SK-N-SH treated with all-trans-retinoic acid at 6 μM for 48 hours (cell line): ENCODE measurements at regions not wholly inside any gene's neighbourhood (a gene's known extent, or its start where the extent isn't known, plus 50 kb on each side); places are given as distances from the start of the nearest gene placed in this dataset.

Experiments
- ATAC-seq: fragments of 200-7000 bp; cut with Tn5 transposase; 3 replicates; pipeline ENCODE4 v1.9.1; 2020; ENCODE audit warnings: mild to moderate bottlenecking, moderate library complexity
- ARNTL ChIP-seq: fragments of 450-650 bp; formaldehyde crosslinking; IDR thresholded peaks from 2 replicates; pipeline ENCODE4 v1.5.0; 2020; ENCODE audit warnings: low read depth, mild to moderate bottlenecking, moderate library complexity, borderline replicate concordance
- BACH2 ChIP-seq: fragments of 250-450 bp; sonication (Bioruptor Pico); IDR thresholded peaks from 2 replicates; pipeline ENCODE4 v1.9.0; 2021; ENCODE audit warnings: mild to moderate bottlenecking, borderline replicate concordance
- CSDC2 ChIP-seq: fragments of 250-450 bp; sonication (Bioruptor Pico); IDR thresholded peaks from 2 replicates; pipeline ENCODE4 v1.5.0; 2020; ENCODE audit warnings: mild to moderate bottlenecking, moderate library complexity
- ESRRG ChIP-seq: fragments of 250-450 bp; sonication (Bioruptor Pico); IDR thresholded peaks from 2 replicates; pipeline ENCODE4 v1.6.1; 2021; ENCODE audit warnings: mild to moderate bottlenecking
- GLIS3 ChIP-seq: fragments of 250-450 bp; sonication (Bioruptor Pico); IDR thresholded peaks from 2 replicates; pipeline ENCODE4 v1.5.0; 2020; ENCODE audit warnings: mild to moderate bottlenecking, moderate library complexity
- ISL1 ChIP-seq: fragments of 250-450 bp; sonication (Bioruptor Pico); IDR thresholded peaks from 2 replicates; pipeline ENCODE4 v2.1.2; 2022; ENCODE audit warnings: mild to moderate bottlenecking, moderate library complexity
- POU6F1 ChIP-seq: fragments of 250-450 bp; sonication (Bioruptor Pico); IDR thresholded peaks from 2 replicates; pipeline ENCODE4 v1.8.0; 2021; ENCODE audit warnings: low read depth, mild to moderate bottlenecking, moderate library complexity, borderline replicate concordance
- RARB ChIP-seq: fragments of 250-450 bp; sonication (Bioruptor Pico); IDR thresholded peaks from 2 replicates; pipeline ENCODE4 v1.8.0; 2021; ENCODE audit warnings: mild to moderate bottlenecking, moderate library complexity
- SNAI2 ChIP-seq: fragments of 250-450 bp; sonication (Bioruptor Pico); IDR thresholded peaks from 2 replicates; pipeline ENCODE4 v1.5.0; 2020; ENCODE audit warnings: mild to moderate bottlenecking, moderate library complexity
- TOX ChIP-seq: fragments of 250-450 bp; sonication (Bioruptor Pico); IDR thresholded peaks from 2 replicates; pipeline ENCODE4 v1.8.0; 2021; ENCODE audit warnings: mild to moderate bottlenecking, moderate library complexity, borderline replicate concordance
- TSHZ2 ChIP-seq: fragments of 250-450 bp; sonication (Bioruptor Pico); IDR thresholded peaks from 2 replicates; pipeline ENCODE4 v1.5.0; 2020; ENCODE audit warnings: mild to moderate bottlenecking, moderate library complexity
- ZC3H10 ChIP-seq: fragments of 250-450 bp; sonication (Bioruptor Pico); IDR thresholded peaks from 2 replicates; pipeline ENCODE4 v1.5.1; 2021; ENCODE audit warnings: mild to moderate bottlenecking, moderate library complexity
- ZFP3 ChIP-seq: fragments of 250-450 bp; sonication (Bioruptor Pico); IDR thresholded peaks from 2 replicates; pipeline ENCODE4 v1.5.0; 2020; ENCODE audit warnings: mild to moderate bottlenecking, moderate library complexity
- ZFP30 ChIP-seq: fragments of 450-650 bp; formaldehyde crosslinking; IDR thresholded peaks from 2 replicates; pipeline ENCODE4 v1.5.0; 2022; ENCODE audit warnings: mild to moderate bottlenecking, moderate library complexity
- ZNF565 ChIP-seq: fragments of 450-650 bp; formaldehyde crosslinking; conservative IDR thresholded peaks from 2 replicates; pipeline ENCODE4 v1.5.0; 2020; ENCODE audit warnings: low read depth, mild to moderate bottlenecking, moderate library complexity
- ZNF8 ChIP-seq: fragments of 450-650 bp; formaldehyde crosslinking; IDR thresholded peaks from 2 replicates; pipeline ENCODE4 v1.5.0; 2020; ENCODE audit warnings: mild to moderate bottlenecking, moderate library complexity
- TF ChIP-seq, protein P1 (sequence below): fragments of 250-450 bp; sonication (Bioruptor Pico); IDR thresholded peaks from 2 replicates; pipeline ENCODE4 v1.5.1; 2021; ENCODE audit warnings: mild to moderate bottlenecking, moderate library complexity
- TF ChIP-seq, protein P2 (sequence below): fragments of 250-450 bp; sonication (Bioruptor Pico); IDR thresholded peaks from 2 replicates; pipeline ENCODE4 v1.8.0; 2020; ENCODE audit warnings: mild to moderate bottlenecking, moderate library complexity, borderline replicate concordance

- TF ChIP-seq, protein P1, sequence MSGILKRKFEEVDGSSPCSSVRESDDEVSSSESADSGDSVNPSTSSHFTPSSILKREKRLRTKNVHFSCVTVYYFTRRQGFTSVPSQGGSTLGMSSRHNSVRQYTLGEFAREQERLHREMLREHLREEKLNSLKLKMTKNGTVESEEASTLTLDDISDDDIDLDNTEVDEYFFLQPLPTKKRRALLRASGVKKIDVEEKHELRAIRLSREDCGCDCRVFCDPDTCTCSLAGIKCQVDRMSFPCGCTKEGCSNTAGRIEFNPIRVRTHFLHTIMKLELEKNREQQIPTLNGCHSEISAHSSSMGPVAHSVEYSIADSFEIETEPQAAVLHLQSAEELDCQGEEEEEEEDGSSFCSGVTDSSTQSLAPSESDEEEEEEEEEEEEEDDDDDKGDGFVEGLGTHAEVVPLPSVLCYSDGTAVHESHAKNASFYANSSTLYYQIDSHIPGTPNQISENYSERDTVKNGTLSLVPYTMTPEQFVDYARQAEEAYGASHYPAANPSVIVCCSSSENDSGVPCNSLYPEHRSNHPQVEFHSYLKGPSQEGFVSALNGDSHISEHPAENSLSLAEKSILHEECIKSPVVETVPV (CRISPR knock-in tag) = no peak
- TF ChIP-seq CSDC2 (CRISPR knock-in tag) = no peak
- TF ChIP-seq RARB (CRISPR knock-in tag) = no peak
Observed at GRCh38 chr10:128734734-128735133, 608.5 kb upstream of the MKI67 start (continued).

DNA sequence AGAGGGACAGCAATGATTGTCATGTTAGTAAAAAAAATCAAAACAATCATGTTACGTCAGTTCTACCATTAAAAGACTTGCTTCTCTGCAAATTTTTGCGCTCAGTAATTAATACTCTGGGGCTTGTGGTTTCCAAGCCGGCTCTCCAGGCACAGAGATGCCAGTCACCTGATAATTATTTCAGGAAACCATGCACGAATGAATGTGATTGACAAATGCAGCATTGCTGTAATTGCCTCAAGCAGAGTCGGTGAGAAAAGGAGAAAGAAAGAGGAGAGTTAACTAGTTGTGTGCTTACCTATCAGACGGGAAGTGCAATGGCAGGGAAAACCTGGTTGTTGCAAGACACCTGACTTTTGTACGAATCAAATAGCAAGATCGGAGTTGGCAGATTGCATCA lies 609.8 kb upstream of the MKI67 start:
- TF ChIP-seq TSHZ2 (CRISPR knock-in tag) = no peak
- no peak for TF ChIP-seq TOX (CRISPR knock-in tag)
- no peak for TF ChIP-seq ZNF565 (CRISPR knock-in tag)
- no peak for TF ChIP-seq ARNTL
- no peak for TF ChIP-seq ZFP30 (CRISPR knock-in tag)
- TF ChIP-seq POU6F1 (CRISPR knock-in tag) = no peak
- TF ChIP-seq ZC3H10 = no peak
- TF ChIP-seq ZFP3 (CRISPR knock-in tag) = no peak
- TF ChIP-seq ESRRG (CRISPR knock-in tag) = no peak
- TF ChIP-seq, protein P2, sequence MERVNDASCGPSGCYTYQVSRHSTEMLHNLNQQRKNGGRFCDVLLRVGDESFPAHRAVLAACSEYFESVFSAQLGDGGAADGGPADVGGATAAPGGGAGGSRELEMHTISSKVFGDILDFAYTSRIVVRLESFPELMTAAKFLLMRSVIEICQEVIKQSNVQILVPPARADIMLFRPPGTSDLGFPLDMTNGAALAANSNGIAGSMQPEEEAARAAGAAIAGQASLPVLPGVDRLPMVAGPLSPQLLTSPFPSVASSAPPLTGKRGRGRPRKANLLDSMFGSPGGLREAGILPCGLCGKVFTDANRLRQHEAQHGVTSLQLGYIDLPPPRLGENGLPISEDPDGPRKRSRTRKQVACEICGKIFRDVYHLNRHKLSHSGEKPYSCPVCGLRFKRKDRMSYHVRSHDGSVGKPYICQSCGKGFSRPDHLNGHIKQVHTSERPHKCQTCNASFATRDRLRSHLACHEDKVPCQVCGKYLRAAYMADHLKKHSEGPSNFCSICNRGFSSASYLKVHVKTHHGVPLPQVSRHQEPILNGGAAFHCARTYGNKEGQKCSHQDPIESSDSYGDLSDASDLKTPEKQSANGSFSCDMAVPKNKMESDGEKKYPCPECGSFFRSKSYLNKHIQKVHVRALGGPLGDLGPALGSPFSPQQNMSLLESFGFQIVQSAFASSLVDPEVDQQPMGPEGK = no peak
- no peak for TF ChIP-seq BACH2 (CRISPR knock-in tag)
- TF ChIP-seq ISL1 (CRISPR knock-in tag) = no peak
- TF ChIP-seq ZNF8 (CRISPR knock-in tag) = no peak
- TF ChIP-seq, protein P1 (CRISPR knock-in tag) = no peak
- TF ChIP-seq GLIS3 (CRISPR knock-in tag) = no peak
- TF ChIP-seq CSDC2 (CRISPR knock-in tag) = no peak
- TF ChIP-seq RARB (CRISPR knock-in tag) = no peak
- no peak for TF ChIP-seq SNAI2 (CRISPR knock-in tag)
- no peak for ATAC-seq

DNA sequence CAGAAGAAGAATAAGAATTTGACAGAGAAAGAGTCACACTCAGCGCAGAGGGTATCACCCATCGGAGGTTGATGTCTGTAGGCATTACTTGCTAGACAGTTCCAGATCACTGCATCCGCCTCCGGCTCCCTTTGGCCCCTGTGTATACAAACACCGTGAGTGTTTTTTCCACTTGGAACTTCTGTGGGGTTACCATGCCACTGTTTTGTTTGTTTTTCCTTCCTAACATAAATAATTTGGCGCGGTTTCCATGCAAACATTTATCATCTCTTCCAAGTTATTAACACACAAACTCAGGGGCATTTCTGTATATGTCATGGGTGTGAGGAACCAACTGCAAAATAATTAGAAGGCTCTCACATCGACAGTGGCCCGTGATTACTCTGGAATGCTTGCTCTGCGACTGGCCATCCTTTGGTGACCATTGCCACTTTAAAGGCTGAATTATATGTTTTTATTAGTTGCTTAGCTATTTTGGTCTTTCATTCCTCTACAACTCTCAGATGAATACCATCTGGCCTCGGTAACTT lies 612.2 kb upstream of the MKI67 start:
- ATAC-seq = no peak
- TF ChIP-seq SNAI2 (CRISPR knock-in tag) (no peak), ZFP3 (CRISPR knock-in tag) (no peak)

DNA sequence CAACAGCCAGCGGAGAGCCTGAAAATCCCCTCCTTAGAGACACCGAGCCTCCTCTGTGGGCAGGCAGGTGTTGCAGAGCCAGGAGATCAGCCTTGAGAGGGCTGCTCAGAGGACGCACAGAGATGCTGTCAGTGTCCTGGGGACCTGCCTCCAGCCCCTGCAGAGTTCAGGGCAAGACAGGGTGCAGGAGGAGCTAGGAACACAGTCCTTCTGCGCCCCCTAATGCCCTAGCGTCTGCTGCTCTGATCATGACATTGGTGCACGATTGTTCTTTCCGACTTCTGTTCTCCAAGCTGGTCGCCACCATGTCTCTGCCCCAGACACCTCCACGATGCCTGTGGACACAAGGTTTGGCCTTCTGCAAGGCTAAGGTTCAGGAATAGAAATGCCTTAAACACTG lies 613.7 kb upstream of the MKI67 start:
- no peak for ATAC-seq

More for the DNA sequence above, 613.7 kb upstream of the MKI67 start:
- no peak for TF ChIP-seq RARB (CRISPR knock-in tag)
- TF ChIP-seq SNAI2 (CRISPR knock-in tag) = no peak
- no peak for TF ChIP-seq ZNF565 (CRISPR knock-in tag)
